ENCODE measurements at regions not wholly inside any gene's neighbourhood (a gene's known extent, or its start where the extent isn't known, plus 50 kb on each side); places are given as distances from the start of the nearest gene placed in this dataset.

DNA sequence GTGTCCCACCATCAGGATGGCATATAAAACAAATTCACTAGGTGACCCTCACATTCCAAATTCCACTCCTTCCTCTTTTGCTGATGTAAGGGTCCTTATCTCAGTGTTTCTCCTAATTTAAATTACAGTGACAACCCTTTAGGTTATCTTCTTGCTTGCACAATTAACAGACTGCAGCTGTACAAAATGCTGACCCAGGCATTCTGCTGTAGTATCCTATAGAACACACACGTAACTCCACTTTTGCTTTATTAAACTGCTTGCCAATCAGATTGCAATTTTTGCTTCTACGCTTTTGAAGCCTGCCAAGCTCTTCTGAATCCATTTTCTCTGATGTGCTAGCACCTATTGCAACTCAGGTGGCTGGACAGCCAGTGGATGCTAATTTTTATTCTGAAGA, 950.3 kb downstream of the TFAP2A start:
- Histone ChIP-seq H4K20me1 (ENCODE audit: low read length) (no peaks in the 10 kb centered on the region), H3K4me1 (ENCODE audit: insufficient read depth, low read length) (no peaks in the 10 kb centered on the region), H3K4me2 (ENCODE audit: low read length) (no peak overlapping the region), H3K27me3 (ENCODE audit: low read length) (peaks cover 43% of the 10 kb centered on the region; the same call in 1 of the 2 replicates), H3K9me2 (replicated peaks; ENCODE audit: low read length) (no peaks in the 10 kb centered on the region), H3K9ac (ENCODE audit: low read length) (no peak overlapping the region), H3K79me2 (ENCODE audit: low read length) (no peaks in the 10 kb centered on the region), H3K36me3 (ENCODE audit: low read depth, low read length) (no peaks in the 10 kb centered on the region), H2AFZ (ENCODE audit: low read length) (no peak overlapping the region), H3F3A (ENCODE audit: low read length, unreplicated experiment) (no peaks in the 10 kb centered on the region), H3K27ac (ENCODE audit: low read length) (no peak overlapping the region), H3K4me3 (ENCODE audit: low read length) (no peak overlapping the region), H3K9me3 (ENCODE audit: low read length) (no peaks in the 10 kb centered on the region)
- no peak for DNase-seq
- CTCF ChIA-PET = no interaction called here
- intact Hi-C loops (cut with micrococcal nuclease) = no loop called here
- TF ChIP-seq EZH2phosphoT487 (IDR thresholded peaks at IDR 0.05; ENCODE audit: borderline replicate concordance, low read length) = no peak
- no TSS peak for BruUV-seq (replicated peaks)
- ATAC-seq = no peak
- POLR2A ChIA-PET (ENCODE audit: unreplicated experiment) = no interaction called here

DNA sequence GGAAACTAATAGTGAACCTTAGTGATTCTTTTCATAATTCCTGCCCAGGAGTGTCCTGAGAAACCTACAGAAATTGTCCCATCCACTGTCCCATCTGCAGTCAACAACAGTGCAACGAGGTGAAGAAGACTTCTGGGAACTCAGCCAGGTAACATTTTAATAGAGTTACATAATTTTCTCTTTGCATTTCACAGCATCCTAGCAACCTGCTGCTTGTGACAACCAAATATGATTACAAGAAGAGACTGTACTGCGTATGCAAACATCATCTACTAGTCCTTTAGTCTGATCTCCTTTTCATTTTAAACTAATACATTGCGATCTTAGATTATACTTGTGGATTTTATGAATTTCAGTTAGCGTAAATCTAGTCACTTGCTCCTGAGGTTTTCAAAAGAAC, 951.6 kb downstream of the TFAP2A start:
- TF ChIP-seq, protein P1, sequence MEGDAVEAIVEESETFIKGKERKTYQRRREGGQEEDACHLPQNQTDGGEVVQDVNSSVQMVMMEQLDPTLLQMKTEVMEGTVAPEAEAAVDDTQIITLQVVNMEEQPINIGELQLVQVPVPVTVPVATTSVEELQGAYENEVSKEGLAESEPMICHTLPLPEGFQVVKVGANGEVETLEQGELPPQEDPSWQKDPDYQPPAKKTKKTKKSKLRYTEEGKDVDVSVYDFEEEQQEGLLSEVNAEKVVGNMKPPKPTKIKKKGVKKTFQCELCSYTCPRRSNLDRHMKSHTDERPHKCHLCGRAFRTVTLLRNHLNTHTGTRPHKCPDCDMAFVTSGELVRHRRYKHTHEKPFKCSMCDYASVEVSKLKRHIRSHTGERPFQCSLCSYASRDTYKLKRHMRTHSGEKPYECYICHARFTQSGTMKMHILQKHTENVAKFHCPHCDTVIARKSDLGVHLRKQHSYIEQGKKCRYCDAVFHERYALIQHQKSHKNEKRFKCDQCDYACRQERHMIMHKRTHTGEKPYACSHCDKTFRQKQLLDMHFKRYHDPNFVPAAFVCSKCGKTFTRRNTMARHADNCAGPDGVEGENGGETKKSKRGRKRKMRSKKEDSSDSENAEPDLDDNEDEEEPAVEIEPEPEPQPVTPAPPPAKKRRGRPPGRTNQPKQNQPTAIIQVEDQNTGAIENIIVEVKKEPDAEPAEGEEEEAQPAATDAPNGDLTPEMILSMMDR (conservative IDR thresholded peaks at IDR 0.05; ENCODE audit: low read depth, low read length) = no peak
- no peak for TF ChIP-seq EZH2 (IDR thresholded peaks at IDR 0.05; ENCODE audit: low read length, unreplicated experiment)
- TF ChIP-seq EZH2phosphoT487 (IDR thresholded peaks at IDR 0.05; ENCODE audit: borderline replicate concordance, low read length) = no peak
- no peaks in the 10 kb centered on the region for H3F3A ChIP-seq (ENCODE audit: low read length, unreplicated experiment)
- no TSS peak for BruUV-seq (replicated peaks)
- H3K4me2 ChIP-seq (ENCODE audit: low read length) = no peak overlapping the region
- H3K9me3 ChIP-seq (ENCODE audit: low read length) = no peaks in the 10 kb centered on the region
- no peaks in the 10 kb centered on the region for H3K4me1 ChIP-seq (ENCODE audit: insufficient read depth, low read length)
- H3K36me3 ChIP-seq (ENCODE audit: low read depth, low read length) = no peaks in the 10 kb centered on the region
- H3K4me3 ChIP-seq (ENCODE audit: low read length) = no peak overlapping the region
- intact Hi-C loops (cut with micrococcal nuclease) = no loop called here
- peaks cover 39% of the 10 kb centered on the region for H3K27me3 ChIP-seq (ENCODE audit: low read length)
- DNase-seq (peak; percentile 43), ATAC-seq (peak; percentile 46; the same call in 1 of the 2 replicates)
- CTCF ChIA-PET = no interaction called here
- H4K20me1 ChIP-seq (ENCODE audit: low read length) = no peaks in the 10 kb centered on the region
- POLR2A ChIA-PET (ENCODE audit: unreplicated experiment) = no interaction called here
- no peak overlapping the region for H3K9ac ChIP-seq (ENCODE audit: low read length)
- no peaks in the 10 kb centered on the region for H3K79me2 ChIP-seq (ENCODE audit: low read length)
- no peaks in the 10 kb centered on the region for H3K9me2 ChIP-seq (replicated peaks; ENCODE audit: low read length)
- no peak overlapping the region for H2AFZ ChIP-seq (ENCODE audit: low read length)
- no peak overlapping the region for H3K27ac ChIP-seq (ENCODE audit: low read length)

DNA sequence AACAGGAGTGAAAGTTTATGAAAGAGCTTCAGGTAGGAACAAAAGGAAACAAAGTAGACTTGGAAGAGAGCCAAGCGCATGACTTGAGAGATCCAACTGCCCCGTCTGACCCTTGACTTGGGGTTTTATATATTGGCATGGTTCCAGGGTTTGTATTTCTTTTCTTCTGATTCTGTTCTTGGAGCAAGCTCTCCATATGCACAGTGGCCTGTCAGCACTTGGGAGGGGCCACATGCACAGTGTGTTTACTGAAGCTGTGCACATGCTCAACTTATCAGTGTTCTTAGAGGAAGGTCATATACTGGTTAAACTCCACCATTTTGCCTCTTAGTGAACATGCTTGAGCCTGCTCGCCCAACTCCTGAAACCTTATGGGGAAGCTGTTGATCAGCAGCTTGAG, 953.7 kb downstream of the TFAP2A start:
- no peaks in the 10 kb centered on the region for H3K9me2 ChIP-seq (replicated peaks; ENCODE audit: low read length)
- no peak overlapping the region for H3K4me2 ChIP-seq (ENCODE audit: low read length)
- H3F3A ChIP-seq (ENCODE audit: low read length, unreplicated experiment) = no peaks in the 10 kb centered on the region
- no peak for TF ChIP-seq EZH2phosphoT487 (IDR thresholded peaks at IDR 0.05; ENCODE audit: borderline replicate concordance, low read length)
- TF ChIP-seq, protein P1 (conservative IDR thresholded peaks at IDR 0.05; ENCODE audit: low read depth, low read length) = no peak
- TF ChIP-seq EZH2 (IDR thresholded peaks at IDR 0.05; ENCODE audit: low read length, unreplicated experiment) = no peak
- H3K79me2 ChIP-seq (ENCODE audit: low read length) = no peaks in the 10 kb centered on the region
- no peak overlapping the region for H3K4me3 ChIP-seq (ENCODE audit: low read length)
- H4K20me1 ChIP-seq (ENCODE audit: low read length) = no peaks in the 10 kb centered on the region
- ATAC-seq = no peak
- peaks cover 39% of the 10 kb centered on the region for H3K27me3 ChIP-seq (ENCODE audit: low read length)
- no peak overlapping the region for H2AFZ ChIP-seq (ENCODE audit: low read length)
- no peak for DNase-seq
- intact Hi-C loops (cut with micrococcal nuclease) = no loop called here
- no peak overlapping the region for H3K9ac ChIP-seq (ENCODE audit: low read length)
- no peak overlapping the region for H3K27ac ChIP-seq (ENCODE audit: low read length)
- H3K9me3 ChIP-seq (ENCODE audit: low read length) = no peaks in the 10 kb centered on the region
- ChIA-PET POLR2A (ENCODE audit: unreplicated experiment) (no interaction called here), CTCF (no interaction called here)
- no peaks in the 10 kb centered on the region for H3K36me3 ChIP-seq (ENCODE audit: low read depth, low read length)
- BruUV-seq (replicated peaks) = no TSS peak
- no peaks in the 10 kb centered on the region for H3K4me1 ChIP-seq (ENCODE audit: insufficient read depth, low read length)

Data from PC-3 (cell line).